ENCODE measurements at regions not wholly inside any gene's neighbourhood (a gene's known extent, or its start where the extent isn't known, plus 50 kb on each side); places are given as distances from the start of the nearest gene placed in this dataset.

- H3K79me2 ChIP-seq (ENCODE audit: control insufficient read depth in 1 of 2, insufficient read depth in 2 of 2, low read length in 2 of 2) = no peaks in the 10 kb centered on the region
- H2BK20ac ChIP-seq (ENCODE audit: low read length) = peak overlapping the region; percentile 43; the same call in 1 of the 2 replicates
- H2BK5ac ChIP-seq (ENCODE audit: low read depth, low read length) = no peak overlapping the region
- FAIRE-seq (no peak), DNase-seq (ENCODE audit: low read depth in 1 of 2, low spot score in 2 of 2) (no peak)
- H3K23ac ChIP-seq (ENCODE audit: insufficient read length) = no peak overlapping the region
- ChIA-PET CTCF (ENCODE audit: partially characterized antibody) (interaction anchor here (0.8 to 4.4 kb wide), 3 partner anchors 12 to 21 kb away, joined by 3 to 14 read pairs (median 4); no protein-coding TSS in a partner anchor), POLR2A (ENCODE audit: partially characterized antibody) (no interaction called here)
- 0 out of 2 replicates have a peak overlapping the region, but pooled peaks have one; percentile 9 for H2BK15ac ChIP-seq (ENCODE audit: low read length)
- no peak overlapping the region for H3K27ac ChIP-seq (ENCODE audit: low read depth, low read length)
- H3K27me3 ChIP-seq (replicated peaks in 1 of 4; ENCODE audit: control insufficient read depth in 3 of 4, extremely low read depth in 1 of 4, insufficient read depth in 3 of 4, low read length in 3 of 4) = no peaks in the 10 kb centered on the region; a peak in 1 of 7 replicates
- no peaks in the 10 kb centered on the region for H3K9me3 ChIP-seq (ENCODE audit: insufficient read depth in 2 of 2, low read depth in 1 of 2, low read length in 1 of 2)
- no peak overlapping the region for H2AK5ac ChIP-seq (ENCODE audit: low read depth, low read length)
- H4K5ac ChIP-seq (ENCODE audit: insufficient read length, low read depth, low read length) = no peak overlapping the region
- H3K4ac ChIP-seq (replicated peaks; ENCODE audit: insufficient read length, low read depth, low read length) = no peak overlapping the region
- H4K20me1 ChIP-seq (replicated peaks in 1 of 2; ENCODE audit: control insufficient read depth in 1 of 2, insufficient read depth in 2 of 2, low read length in 2 of 2) = peaks cover 0 to 2% of the 10 kb centered on the region in 2 experiments
- H4K8ac ChIP-seq (ENCODE audit: extremely low read depth, insufficient read depth, low read length) = no peak overlapping the region
- peaks cover 2 to 8% (median 4%) of the 10 kb centered on the region in 4 experiments; a peak in 6 of 7 replicates for H3K4me1 ChIP-seq (replicated peaks in 1 of 4; ENCODE audit: control insufficient read depth in 3 of 4, insufficient read depth in 4 of 4, low read length in 3 of 4)
- H3K4me2 ChIP-seq (ENCODE audit: insufficient read depth in 1 of 2, low read depth in 2 of 2, low read length in 2 of 2) = no peak overlapping the region
- no peak overlapping the region for H2BK120ac ChIP-seq (replicated peaks; ENCODE audit: low read depth, low read length)
- no peak overlapping the region for H2AFZ ChIP-seq (ENCODE audit: low read length)
- no peak overlapping the region for H2BK12ac ChIP-seq (ENCODE audit: low read depth, low read length)
- H3K23me2 ChIP-seq (ENCODE audit: low read depth, low read length) = peaks cover 10% of the 10 kb centered on the region; the same call in 1 of the 2 replicates
- no peak overlapping the region for H3K56ac ChIP-seq (replicated peaks; ENCODE audit: insufficient read length, low read depth, low read length)
- H3K36me3 ChIP-seq (ENCODE audit: control insufficient read depth in 2 of 4, insufficient read depth in 4 of 4, low read length in 3 of 4) = no peaks in the 10 kb centered on the region
- TF ChIP-seq POU5F1 (IDR thresholded peaks at IDR 0.05; ENCODE audit: low read depth, low read length) = no peak
- peak; percentile 20; the same call in 1 of the 2 replicates for TF ChIP-seq TEAD4 (IDR thresholded peaks at IDR 0.05; ENCODE audit: low read depth, low read length)
- TF ChIP-seq PHF8 (conservative IDR thresholded peaks at IDR 0.05; ENCODE audit: low read depth, low read length) = no peak
- no peak for TF ChIP-seq CHD1 (IDR thresholded peaks at IDR 0.05; ENCODE audit: low read depth, low read length)
- no peak for TF ChIP-seq YY1 (IDR thresholded peaks at IDR 0.05; ENCODE audit: low read depth, low read length)
- no peak for TF ChIP-seq CTBP2 (IDR thresholded peaks at IDR 0.05; ENCODE audit: borderline replicate concordance, insufficient read depth, insufficient read length, low read length)
- H3K4me3 ChIP-seq (ENCODE audit: extremely low read depth in 1 of 4, insufficient read depth in 2 of 4, low read depth in 3 of 4, low read length in 4 of 4) = no peak overlapping the region
- H3K9ac ChIP-seq (replicated peaks in 1 of 4; ENCODE audit: extremely low read depth in 1 of 4, low read depth in 3 of 4, low read length in 3 of 4) = no peak overlapping the region
- no peaks in the 10 kb centered on the region for H3K79me1 ChIP-seq (ENCODE audit: low read depth, low read length)
- no peak overlapping the region for H3K18ac ChIP-seq (ENCODE audit: extremely low read depth, low read length)
- no peak overlapping the region for H3K14ac ChIP-seq (ENCODE audit: insufficient read length)
- WGBS, 2 experiments (ENCODE audit: extremely low coverage in 1 of 2, insufficient coverage in 1 of 2, insufficient read length in 1 of 2, insufficient replicate concordance in 2 of 2, low coverage in 1 of 2, low lambda C conversion rate in 2 of 2, missing lambda C conversion rate in 1 of 2) = 85% methylated on average over 5 of the region's 6 CpGs; no CpG with 5 or more reads in 1 of the 2 experiments
- H4K91ac ChIP-seq (replicated peaks; ENCODE audit: insufficient read length, low read length) = peak overlapping the region; percentile 36
Measured at GRCh38 chr3:72328755-72329277, 519.4 kb downstream of the SHQ1 start.

All from H1 (cell line).